GM19397 (cell line): ENCODE measurements at regions not wholly inside any gene's neighbourhood (a gene's known extent, or its start where the extent isn't known, plus 50 kb on each side); places are given as distances from the start of the nearest gene placed in this dataset.

ENCODE experiments used
- ATAC-seq: cut with Tn5 transposase; IDR thresholded peaks from one replicate; pipeline ENCODE4 v1.9.1; 2021; ENCODE audit warnings: mild to moderate bottlenecking, moderate library complexity; ENCODE audit not compliant: unreplicated experiment

DNA sequence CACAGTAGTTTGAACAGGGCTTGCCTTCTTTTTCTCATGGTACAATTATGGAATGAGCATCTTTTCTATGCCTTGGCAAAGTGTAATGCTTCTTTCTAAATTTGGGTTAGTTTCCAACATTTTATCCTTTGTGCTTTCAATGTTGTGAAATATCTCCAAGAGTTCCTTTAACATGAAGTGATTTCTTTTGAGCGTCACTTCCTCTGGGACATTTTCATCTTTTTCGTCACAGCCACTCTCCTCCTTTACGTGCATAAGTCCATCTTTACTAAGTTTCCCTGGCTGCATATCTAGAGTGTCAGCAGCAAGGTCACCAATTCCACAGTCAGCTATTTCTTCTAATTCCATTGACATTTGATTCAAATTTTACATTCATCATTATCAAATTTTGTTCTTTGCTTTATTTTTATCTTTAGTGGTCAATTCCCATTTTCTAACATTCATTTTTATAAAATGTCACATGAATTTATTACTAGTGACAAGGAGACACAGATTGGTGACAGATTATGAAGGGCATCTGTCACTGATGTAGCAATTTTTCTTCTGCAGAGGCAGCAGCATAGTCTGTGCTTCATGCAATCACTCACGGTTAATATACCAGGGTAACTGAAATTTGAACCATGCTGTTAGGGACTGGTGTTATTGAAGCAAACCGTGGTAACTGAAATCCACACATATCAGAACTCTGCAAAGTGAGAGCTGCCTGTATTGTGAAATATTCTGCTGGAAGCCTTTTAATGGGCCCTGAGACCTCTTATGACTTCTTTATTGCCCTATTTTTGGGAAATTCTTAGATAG, 126.5 kb upstream of the THBS1 start:
- no peak for ATAC-seq

DNA sequence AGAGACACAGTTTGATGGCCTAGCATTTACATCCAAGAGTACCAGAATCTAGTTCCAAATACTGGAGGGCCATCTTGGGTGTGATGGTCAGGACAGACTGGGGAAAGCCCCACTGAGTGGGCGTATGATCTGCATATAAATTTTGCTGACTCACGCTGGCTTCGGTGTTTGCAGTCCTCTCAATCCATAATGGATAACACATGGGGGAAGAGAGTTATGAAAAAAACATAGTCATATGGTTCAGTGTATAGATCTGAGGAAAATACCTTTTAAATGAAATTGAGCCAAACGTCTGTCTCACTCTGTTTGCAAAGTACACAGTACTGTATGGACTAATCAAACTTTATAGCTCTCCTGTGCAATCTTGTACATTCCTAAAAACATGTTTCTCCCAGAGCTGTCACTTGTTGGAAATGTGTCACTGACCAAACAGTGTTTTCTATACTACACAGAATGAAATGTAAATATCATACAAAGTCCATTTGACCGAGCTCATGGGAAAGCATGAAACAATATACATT, 125.3 kb upstream of the THBS1 start:
- ATAC-seq, result no peak

DNA sequence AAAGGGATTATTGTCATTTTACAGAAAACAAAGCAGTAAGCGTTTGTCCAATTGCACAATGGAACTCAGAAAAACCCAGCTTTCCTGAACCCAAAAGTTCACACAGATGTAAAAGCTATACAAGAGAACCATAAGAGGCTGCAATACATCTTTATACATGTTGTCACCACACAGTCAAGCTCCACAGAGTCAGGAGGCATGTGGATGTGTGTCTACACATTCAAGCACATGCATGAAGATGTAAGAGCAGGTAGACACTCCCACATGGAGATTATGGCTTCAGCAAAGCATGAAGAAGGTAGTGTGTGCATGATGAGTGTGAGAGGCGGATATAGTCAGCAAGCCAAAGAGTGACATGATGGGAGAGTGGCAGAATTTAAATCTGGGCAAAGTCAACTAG, 124.7 kb upstream of the THBS1 start:
- ATAC-seq, result no peak

GRCh38 chr15:39456582-39457330, 124.1 kb upstream of the THBS1 start:
- ATAC-seq, result no peak

- ATAC-seq, result no peak
Measured at GRCh38 chr15:39458131-39458530, 122.7 kb upstream of the THBS1 start.

- ATAC-seq, result no peak
Measured at GRCh38 chr15:39459548-39459947, 121.3 kb upstream of the THBS1 start.

DNA sequence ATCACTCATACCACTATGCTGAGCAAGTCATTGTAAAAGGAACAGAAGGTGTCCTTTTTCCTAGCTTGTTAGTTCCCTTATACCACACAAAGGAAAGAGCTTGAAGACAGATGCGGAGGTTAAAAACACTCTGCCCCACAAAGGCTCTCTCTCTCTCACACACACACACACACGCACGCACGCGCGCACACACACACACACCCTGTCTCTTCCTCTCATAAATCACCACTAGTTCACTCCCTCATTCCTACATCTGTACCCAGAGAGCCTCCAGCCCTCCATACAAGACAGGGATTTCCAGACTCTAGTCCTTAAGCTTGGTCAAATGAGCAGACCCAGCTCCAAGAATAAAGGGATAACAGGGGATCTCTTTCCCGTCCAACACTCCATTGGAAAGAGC, 120.1 kb upstream of the THBS1 start:
- ATAC-seq, result no peak

GRCh38 chr15:39461536-39462130, 119.2 kb upstream of the THBS1 start:
- no peak for ATAC-seq

- no peak for ATAC-seq
Measured at GRCh38 chr15:39462691-39463090, 118.2 kb upstream of the THBS1 start.

- no peak for ATAC-seq
Measured at GRCh38 chr15:39465843-39466749, 114.8 kb upstream of the THBS1 start.

DNA sequence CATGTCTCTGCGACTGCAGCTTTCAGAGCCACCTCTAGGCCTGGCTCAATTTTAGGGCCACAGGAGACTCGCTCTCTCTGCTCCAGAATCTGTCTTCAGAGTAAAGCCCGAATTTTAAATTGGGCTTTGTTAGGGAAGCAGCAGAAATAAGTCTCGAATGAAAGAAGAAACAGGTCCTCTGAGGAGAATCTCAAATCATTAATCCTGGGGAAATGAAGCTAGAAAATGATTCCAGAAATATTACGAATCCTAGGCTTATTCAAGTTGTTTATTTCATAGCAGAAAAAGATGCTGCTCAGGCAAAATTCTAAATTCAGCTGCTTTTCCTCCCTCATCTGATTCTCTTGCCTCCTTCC, 114.2 kb upstream of the THBS1 start:
- ATAC-seq, result no peak

DNA sequence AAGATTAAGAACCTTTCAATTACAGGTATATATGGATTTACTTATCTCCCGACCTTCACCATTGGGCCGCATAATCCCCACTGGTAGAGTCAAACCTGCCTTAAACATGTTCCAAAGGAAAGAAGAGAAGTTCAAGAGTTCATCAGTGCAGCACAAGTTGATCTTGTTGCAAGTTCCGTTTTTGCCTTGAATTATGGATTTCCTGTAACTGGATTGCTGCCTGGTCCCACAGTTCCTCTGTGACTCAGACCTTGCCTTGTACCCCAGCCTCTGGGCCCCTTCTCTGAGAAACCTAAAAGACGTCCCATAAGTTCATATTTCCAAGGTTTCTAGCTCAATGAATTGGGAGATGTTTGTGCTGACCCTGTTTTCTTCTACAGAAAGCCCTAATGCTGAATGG, 112.5 kb upstream of the THBS1 start:
- no peak for ATAC-seq

DNA sequence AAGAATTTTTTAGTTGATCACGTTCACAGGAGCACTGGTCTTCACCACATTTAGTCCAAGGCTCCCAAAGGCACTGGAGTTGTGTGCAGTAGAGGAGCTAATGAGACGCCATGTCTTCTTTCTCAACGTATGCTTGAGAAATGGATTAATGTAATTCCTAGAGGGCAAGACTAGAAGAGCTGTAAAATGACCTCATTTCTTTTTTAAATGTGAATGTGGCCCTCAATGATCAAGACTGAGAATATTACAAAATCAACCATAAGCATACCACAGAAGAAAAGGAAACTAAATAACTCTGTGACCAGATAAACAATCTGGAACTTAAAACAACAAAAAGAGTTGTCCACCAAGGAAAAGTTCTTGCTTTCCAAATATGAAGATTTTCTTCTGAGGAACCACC, 112.1 kb upstream of the THBS1 start:
- no peak for ATAC-seq

GRCh38 chr15:39471785-39472574, 108.9 kb upstream of the THBS1 start:
- no peak for ATAC-seq

DNA sequence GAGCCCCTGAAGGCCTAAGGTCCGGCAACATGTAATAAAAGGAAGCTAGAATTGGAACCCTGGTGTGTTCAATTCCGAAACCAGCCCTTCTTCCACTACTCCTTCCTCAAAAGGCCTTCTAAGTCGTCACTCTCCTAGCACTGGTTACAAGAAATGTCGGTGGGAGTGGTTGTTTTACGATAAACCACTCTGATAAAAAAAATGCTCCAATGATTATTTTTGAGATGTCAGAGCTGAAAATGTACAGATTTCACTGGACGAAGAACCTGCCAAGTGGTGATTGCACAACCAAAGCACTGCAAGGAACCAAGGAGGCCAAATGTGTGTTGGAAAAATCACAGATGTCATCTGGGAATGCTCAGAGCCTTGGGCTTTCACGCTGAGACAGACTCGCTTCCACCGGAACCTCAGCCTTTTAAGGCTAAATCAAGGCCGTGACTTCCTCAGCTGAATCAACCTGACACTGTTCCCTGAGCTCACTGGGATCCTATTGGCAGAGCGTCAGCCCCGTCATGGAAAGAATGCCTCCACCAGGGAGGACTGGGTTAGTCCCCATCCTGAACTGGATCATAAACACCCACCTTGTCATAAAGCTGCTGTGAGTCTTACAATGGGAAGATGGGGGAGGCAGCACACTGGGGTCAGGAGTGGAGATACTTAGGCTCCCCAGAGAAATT, 108.1 kb upstream of the THBS1 start:
- ATAC-seq, result no peak

GRCh38 chr15:39473298-39473947, 107.5 kb upstream of the THBS1 start:
- no peak for ATAC-seq

- no peak for ATAC-seq
Measured at GRCh38 chr15:39474657-39475056, 106.2 kb upstream of the THBS1 start.

GRCh38 chr15:39478996-39479395, 101.9 kb upstream of the THBS1 start:
- ATAC-seq, result no peak

GRCh38 chr15:39479911-39480310, 101.0 kb upstream of the THBS1 start:
- no peak for ATAC-seq
